Ovary (tissue), 3 donors: ENCODE measurements at regions not wholly inside any gene's neighbourhood (a gene's known extent, or its start where the extent isn't known, plus 50 kb on each side); places are given as distances from the start of the nearest gene placed in this dataset.

Experiments
- CTCF ChIP-seq, 3 donors: fragments of 450-650 bp in 2 of 3; fragments of 200-600 bp in 1 of 3; IDR thresholded peaks; one replicate each; pipeline versions ENCODE4 v1.5.1 to v1.8.0; 2016 to 2022; ENCODE audit warnings: antibody characterized with exemption in 3 of 3, mild to moderate bottlenecking in 1 of 3
- EP300 ChIP-seq: sonication (generic); formaldehyde crosslinking; IDR thresholded peaks from one replicate; pipeline ENCODE4 v1.6.1; 2017; ENCODE audit warnings: antibody characterized with exemption
- POLR2A ChIP-seq: fragments of 450-650 bp; IDR thresholded peaks from one replicate; pipeline ENCODE4 v1.6.1; 2017; ENCODE audit warnings: antibody characterized with exemption, mild to moderate bottlenecking, moderate library complexity
- donor health status: DM: no; HTN: no; CAD: no.

- TF ChIP-seq CTCF (IDR thresholded peaks at IDR 0.05) (no peak), POLR2A (no peak), EP300 (no peak)
Measured at GRCh38 chr21:43292866-43293142, 124.0 kb downstream of the CRYAA start.
